ENCODE measurements at regions not wholly inside any gene's neighbourhood (a gene's known extent, or its start where the extent isn't known, plus 50 kb on each side); places are given as distances from the start of the nearest gene placed in this dataset.

DNA sequence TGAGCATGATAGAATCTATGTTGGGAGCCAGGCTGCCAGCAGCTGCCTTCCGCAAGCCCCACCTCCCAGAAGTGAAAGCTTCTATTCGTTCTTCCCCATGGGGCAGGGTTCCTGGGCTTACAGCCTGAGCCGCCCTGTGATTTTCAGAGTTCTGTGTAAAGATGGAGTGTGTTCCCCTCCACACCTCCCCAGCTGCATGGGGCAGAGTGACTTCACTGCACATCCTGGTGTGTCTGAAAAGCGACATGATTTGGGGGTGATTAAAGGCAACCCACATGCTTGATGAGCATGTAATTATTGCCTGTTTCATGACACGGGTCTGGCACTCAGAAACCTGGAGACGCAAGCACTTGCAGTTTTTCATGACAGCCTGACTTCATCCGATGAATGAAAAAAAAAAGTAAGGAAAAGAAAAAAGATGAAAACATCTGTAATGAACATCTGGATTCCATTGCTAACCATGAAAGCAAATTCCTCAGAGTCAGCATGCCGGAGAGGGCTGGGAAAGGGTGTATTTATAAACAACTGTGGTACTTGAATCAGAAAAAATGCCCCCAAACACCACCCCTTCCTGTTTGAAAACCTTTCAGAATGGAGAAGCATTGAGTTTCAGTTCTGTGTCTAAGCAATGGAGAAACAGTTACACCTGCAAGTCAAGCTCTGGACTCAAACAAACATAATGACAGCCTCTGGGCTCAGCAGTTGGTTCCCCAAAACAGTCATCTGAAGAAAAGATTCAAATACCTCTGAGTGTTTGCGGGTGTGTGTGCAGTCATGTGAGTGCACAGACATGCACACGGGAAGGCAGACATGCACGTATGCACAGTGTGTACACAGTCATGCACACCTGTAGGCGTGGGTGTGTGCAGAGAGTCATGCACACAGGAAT lies 266.0 kb downstream of the ENGASE start:
- DNase-seq = no peak

- DNase-seq = no peak
Observed at GRCh38 chr17:79339321-79339720, 264.7 kb downstream of the ENGASE start.

DNA sequence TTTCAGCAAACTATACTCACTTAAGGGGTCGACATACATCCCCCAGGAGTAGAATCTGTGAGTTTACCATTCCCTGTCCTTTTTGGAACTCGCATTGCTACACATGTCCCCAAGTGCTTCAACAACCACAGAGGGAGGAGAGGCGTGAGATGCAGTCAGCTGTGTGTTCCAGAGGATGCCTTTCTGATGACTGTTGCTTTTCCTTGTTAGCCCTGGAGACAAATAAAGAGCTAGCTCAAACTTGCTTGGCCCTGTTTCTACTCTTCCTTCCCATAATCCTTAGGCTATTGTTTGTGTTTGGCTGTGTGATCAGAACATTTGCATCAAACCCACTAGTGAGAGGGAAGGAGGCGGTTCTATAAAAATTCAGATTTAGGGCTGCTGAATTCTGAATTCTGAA lies 264.0 kb downstream of the ENGASE start:
- DNase-seq = no peak

GRCh38 chr17:79338152-79338551 lies 263.5 kb downstream of the ENGASE start:
- DNase-seq = no peak

- no peak for DNase-seq
Observed at GRCh38 chr17:79337053-79337452, 262.4 kb downstream of the ENGASE start.

- DNase-seq = no peak
Observed at GRCh38 chr17:79335456-79335855, 260.8 kb downstream of the ENGASE start.

DNA sequence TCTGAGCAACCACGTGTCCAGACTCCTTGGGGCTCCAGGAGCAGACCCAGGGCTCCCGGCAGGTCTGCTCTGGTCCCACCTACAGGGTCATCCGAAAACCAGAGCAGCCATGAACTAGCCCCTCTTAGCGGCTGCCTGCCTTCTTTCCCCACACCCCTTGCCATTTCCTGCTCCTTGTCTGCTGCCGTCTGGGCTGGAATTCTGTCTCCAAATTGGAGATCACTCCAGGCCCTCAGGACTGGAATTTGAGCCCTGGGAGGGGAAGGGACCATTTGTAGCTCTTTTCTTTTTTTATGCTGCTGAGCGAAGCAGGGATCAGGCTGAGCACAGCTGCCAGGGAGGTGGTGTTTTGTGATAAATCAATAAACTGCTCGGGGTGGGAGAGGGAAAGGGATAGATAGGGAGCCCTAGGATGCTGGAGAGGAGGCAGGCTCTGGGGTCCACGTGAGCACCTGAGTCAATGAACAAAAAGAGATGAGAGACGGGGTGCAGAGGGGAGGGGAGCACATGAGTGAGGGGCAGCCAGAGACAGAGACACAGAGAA lies 257.5 kb downstream of the ENGASE start:
- DNase-seq = no peak

- no peak for DNase-seq
Observed at GRCh38 chr17:79331492-79331891, 256.9 kb downstream of the ENGASE start.

DNA sequence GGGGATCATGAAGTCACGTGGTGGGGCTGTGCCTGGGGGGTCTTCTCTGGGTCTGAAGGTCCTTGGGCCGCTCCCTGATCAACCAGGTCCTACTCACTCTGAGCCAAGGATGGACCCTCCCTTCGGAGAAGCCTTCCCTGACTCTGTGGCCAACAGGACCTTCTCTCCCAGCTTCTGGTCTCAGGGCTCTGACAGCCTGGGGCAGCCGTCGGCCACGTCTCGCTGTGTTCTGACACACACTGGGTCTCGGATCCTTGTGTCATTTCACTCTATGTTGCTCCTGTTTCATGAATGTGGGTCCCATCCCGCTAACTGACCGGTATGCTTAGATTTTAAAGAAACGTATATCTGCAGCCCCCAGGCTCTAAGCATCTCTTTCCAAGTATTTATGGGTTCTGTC lies 256.1 kb downstream of the ENGASE start:
- DNase-seq = no peak

- DNase-seq = no peak
Observed at GRCh38 chr17:79330229-79330628, 255.6 kb downstream of the ENGASE start.

- no peak for DNase-seq
Observed at GRCh38 chr17:79326814-79327213, 252.2 kb downstream of the ENGASE start.

- no peak for DNase-seq
Observed at GRCh38 chr17:79325709-79326430, 251.2 kb downstream of the ENGASE start.

GRCh38 chr17:79324194-79324593 lies 249.6 kb downstream of the ENGASE start:
- DNase-seq = no peak

DNA sequence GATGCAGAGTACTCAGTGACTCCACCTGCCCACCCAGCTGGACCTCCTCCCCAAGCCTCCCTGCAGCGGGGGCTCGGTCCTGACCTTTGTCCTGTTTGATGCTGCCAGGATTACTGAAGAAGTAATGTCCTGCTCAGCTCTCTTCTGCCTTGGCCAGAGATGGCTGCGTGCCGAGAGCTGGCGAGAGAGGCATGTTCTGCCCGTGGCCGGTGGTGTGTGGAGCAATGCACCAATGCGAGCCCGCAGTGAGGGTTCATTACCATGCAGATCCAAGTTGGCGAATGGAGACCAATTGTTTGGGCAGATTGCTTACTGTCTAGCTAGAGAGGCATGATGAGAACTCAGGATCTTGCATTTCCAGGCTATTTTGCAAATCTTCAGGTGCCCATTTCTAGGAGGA lies 248.9 kb downstream of the ENGASE start:
- no peak for DNase-seq

- DNase-seq = no peak
Observed at GRCh38 chr17:79322211-79323123, 247.8 kb downstream of the ENGASE start.

DNA sequence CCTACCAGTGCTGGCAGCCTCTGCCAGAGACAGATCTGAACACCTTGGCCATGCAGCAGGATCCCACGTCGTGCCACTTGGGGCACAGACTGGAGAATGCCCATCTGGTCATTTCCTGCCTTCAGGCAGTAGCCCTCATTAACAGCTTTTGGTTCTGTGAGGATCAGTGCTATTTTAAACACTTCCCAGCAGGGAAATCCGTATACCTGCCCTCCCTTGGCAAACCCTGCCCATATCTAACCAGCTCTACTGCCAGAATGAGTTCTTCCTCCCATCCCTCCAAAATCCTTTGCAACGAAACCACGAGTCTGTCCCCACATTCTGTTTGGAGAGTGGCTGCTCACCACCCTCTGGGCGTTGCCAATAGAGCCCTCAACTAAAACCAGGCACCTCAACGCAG lies 245.7 kb downstream of the ENGASE start:
- no peak for DNase-seq

DNA sequence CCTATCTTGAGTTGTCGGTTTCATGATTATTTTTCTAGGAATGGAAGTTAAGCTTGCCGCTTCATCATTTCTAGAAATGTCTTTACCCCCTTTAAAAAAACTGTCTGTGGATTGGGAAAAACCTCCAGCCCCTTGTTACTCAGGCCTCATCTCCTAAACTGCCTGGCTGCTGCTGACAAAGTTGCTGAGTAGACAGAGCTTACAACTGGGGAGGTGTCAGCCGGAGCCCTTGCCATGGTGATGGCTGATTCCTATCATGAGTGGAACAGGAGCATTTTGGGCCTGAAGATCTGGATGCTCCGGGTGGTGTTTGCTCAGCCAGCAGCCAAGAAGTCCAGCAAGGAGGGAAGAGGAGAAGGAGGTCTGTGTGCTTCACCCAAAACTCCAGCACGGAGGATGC lies 243.3 kb downstream of the ENGASE start:
- no peak for DNase-seq

GRCh38 chr17:79316805-79317204 lies 242.2 kb downstream of the ENGASE start:
- no peak for DNase-seq

- DNase-seq = no peak
Observed at GRCh38 chr17:79315358-79316105, 240.9 kb downstream of the ENGASE start.

DNA sequence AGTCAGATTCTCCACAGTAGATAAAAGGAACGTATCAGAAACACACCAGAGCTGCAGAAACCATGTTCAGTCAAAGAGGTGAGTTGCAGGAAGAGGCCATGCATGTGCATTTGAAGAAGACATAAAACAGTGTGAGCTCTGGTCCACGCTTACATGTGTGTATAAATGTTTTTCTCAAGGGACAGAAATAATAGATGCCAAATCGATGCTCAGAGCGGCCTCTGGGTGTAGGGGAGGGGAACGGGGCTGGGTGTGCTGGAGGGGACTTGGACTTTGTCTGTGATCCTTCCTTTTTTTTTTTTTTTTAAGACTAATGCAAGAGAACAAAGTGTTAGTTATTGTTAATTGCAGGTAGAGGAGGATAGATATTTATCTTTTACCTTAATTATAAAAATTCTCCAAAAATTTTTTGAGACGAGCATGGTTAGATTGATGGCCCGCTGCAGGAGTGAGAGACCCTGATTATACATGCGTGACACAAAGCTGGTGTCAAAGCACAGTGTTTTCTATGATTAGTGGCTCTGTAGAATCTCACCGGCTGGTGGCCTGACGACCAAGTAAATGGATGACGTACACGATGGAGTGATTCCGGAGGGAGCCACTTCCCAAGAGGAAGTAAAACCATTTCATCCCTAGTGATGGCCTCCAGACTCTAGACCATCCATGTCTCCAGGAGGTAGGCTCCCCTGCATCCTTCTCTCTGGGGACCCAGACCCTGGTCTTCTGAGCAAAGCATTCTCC lies 240.2 kb downstream of the ENGASE start:
- DNase-seq = no peak

DNA sequence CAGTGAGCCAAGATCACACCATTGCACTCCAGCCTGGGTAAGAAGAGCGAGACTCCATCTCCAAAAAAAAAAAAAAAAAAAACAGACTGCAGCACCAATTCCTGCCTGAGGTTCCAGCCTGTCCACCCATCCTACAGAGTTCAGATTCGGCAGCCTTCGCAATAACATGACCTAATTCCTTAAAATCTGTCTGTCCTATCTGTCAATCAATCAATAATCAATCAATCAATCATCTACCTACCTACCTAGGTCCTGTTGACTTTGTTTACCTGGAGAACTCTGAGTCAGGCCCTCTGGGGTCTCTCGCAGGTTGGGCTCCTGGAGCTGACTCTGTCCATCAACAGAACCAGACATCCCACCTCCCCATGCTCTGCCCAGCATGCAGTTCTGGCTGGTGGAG lies 236.7 kb downstream of the ENGASE start:
- DNase-seq = no peak

All from occipital lobe (tissue), 1 donor.